SK-N-MC (cell line): ENCODE measurements at regions not wholly inside any gene's neighbourhood (a gene's known extent, or its start where the extent isn't known, plus 50 kb on each side); places are given as distances from the start of the nearest gene placed in this dataset.
"Not testable (repeated sequence)": the region's sequence is repeated elsewhere in the genome, so short reads cannot be mapped to it uniquely, and the experiment has no call there.

Experiments used
- DNase-seq: peaks from one replicate; pipeline ENCODE4 v3.0.0-alpha.2; 2011; ENCODE audit warnings: low read depth, low spot score
- H3K27ac ChIP-seq: fragments of 200-600 bp; sonication (generic); 2 replicates; pipeline ENCODE4 v1.5.1; 2016; ENCODE audit warnings: mixed run types
- H3K36me3 ChIP-seq: fragments of 200-600 bp; sonication (generic); 2 replicates; pipeline ENCODE4 v1.6.1; 2017; ENCODE audit warnings: antibody characterized with exemption, low read length, mixed read lengths; ENCODE audit not compliant: insufficient read depth
- H3K4me3 ChIP-seq: fragments of 200-600 bp; sonication (generic); 2 replicates; pipeline ENCODE4 v1.5.1; 2016
- H3K9ac ChIP-seq: fragments of 200-600 bp; sonication (generic); 2 replicates; pipeline ENCODE4 v1.8.0; 2017; ENCODE audit warnings: mixed run types, mixed read lengths; ENCODE audit not compliant: insufficient read length
- H3K9me3 ChIP-seq: fragments of 200-600 bp; sonication (generic); 2 replicates; pipeline ENCODE4 v1.6.1; 2017; ENCODE audit warnings: low read depth, mild to moderate bottlenecking, antibody characterized with exemption, low read length, moderate library complexity, mixed read lengths
- EZH2 ChIP-seq: fragments of 200-600 bp; sonication (generic); IDR thresholded peaks from one replicate; pipeline ENCODE4 v1.6.1; 2017; ENCODE audit warnings: antibody characterized with exemption
- FOXP2 ChIP-seq: optimal IDR thresholded peaks from 2 replicates; pipeline ENCODE3; 2011; ENCODE audit warnings: mild to moderate bottlenecking, moderate library complexity; ENCODE audit not compliant: insufficient read depth; ENCODE audit errors: extremely low read length, control extremely low read depth
- POLR2AphosphoS5 ChIP-seq: IDR thresholded peaks from 2 replicates; pipeline ENCODE4 v1.6.1; 2012; ENCODE audit warnings: mild to moderate bottlenecking, low read depth, low read length, borderline replicate concordance

- no peak overlapping the region for H3K9ac ChIP-seq
- TF ChIP-seq POLR2AphosphoS5, result no peak
- no peak for TF ChIP-seq EZH2
- TF ChIP-seq FOXP2, result no peak
- no peak for DNase-seq
- no peaks in the 10 kb centered on the region for H3K9me3 ChIP-seq
- no peak overlapping the region for H3K27ac ChIP-seq
- H3K4me3 ChIP-seq, result no peak overlapping the region
- H3K36me3 ChIP-seq, result no peaks in the 10 kb centered on the region
Observed at GRCh38 chr3:78293284-78293683, 1253.4 kb downstream of the ROBO2 start.

DNA sequence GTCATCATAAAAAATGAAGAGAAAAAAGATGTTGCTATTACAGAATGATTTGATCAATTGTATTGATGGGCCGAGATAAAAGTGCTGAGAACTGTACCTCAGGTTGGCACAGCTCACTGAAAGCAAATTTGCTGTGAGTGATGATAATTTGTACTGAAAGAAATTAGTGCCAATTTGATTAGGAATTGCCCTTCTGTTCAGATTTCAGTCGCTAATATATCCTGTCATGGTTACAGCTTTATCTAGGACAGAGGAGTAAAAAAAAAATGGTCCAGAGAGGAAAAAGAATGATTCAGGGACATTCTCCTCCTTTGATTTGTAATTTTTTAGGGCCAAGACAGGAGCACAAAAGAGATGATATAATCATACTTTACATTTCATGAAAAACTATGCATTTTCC lies 1264.2 kb downstream of the ROBO2 start:
- H3K27ac ChIP-seq, result no peak overlapping the region
- H3K9me3 ChIP-seq, result no peaks in the 10 kb centered on the region
- TF ChIP-seq POLR2AphosphoS5 (no peak), FOXP2 (no peak), EZH2 (no peak)
- DNase-seq, result no peak
- H3K4me3 ChIP-seq, result no peak overlapping the region
- no peaks in the 10 kb centered on the region for H3K36me3 ChIP-seq
- H3K9ac ChIP-seq, result no peak overlapping the region

DNA sequence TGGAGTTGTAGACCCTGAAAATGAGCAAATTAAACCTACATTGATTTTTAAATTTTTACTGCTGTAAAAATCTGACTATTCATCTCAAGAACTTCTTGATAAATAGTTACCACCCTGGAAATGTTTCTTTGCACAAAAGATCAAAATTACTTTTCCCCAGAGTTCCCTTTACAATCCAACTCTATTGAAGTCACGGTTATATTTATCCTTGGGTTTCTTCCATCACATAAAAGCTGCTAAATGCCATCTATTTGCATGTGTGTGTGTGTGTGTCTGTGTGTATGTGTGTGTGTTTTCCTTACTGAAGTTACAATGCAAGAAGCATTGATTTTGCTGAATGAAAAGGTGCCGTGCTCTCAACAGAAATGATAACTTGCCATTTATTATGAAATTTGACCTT lies 1273.0 kb downstream of the ROBO2 start:
- Histone ChIP-seq H3K4me3 (no peak overlapping the region), H3K27ac (no peak overlapping the region), H3K9me3 (no peaks in the 10 kb centered on the region), H3K36me3 (no peaks in the 10 kb centered on the region), H3K9ac (no peak overlapping the region)
- TF ChIP-seq FOXP2, result no peak
- no peak for TF ChIP-seq EZH2
- no peak for TF ChIP-seq POLR2AphosphoS5
- no peak for DNase-seq

- Histone ChIP-seq H3K4me3 (no peak overlapping the region), H3K9ac (no peak overlapping the region), H3K9me3 (no peaks in the 10 kb centered on the region), H3K27ac (no peak overlapping the region), H3K36me3 (no peaks in the 10 kb centered on the region)
- DNase-seq, result no peak
- TF ChIP-seq POLR2AphosphoS5 (no peak), FOXP2 (no peak), EZH2 (no peak)
Observed at GRCh38 chr3:78313332-78313731, 1273.4 kb downstream of the ROBO2 start.

DNA sequence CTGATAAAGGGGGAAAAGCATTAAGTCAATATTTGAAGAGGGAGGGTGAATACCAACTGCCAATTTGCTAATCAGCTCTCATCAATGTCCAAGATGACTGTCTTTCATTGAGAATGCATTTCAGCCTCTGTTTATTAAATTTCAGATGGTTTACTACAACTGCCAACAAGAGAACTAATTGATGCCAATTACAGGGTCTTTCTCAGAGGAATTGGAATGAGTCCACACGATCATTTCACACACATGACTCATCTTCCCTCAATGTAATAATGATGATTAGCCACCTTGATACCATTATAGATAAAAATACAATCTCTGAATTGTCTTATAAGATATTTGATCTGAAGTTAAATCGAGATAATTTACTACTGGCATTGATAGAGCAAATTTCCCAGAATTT lies 1274.4 kb downstream of the ROBO2 start:
- no peak for DNase-seq
- no peak overlapping the region for H3K4me3 ChIP-seq
- no peak overlapping the region for H3K9ac ChIP-seq
- no peaks in the 10 kb centered on the region for H3K9me3 ChIP-seq
- no peaks in the 10 kb centered on the region for H3K36me3 ChIP-seq
- no peak for TF ChIP-seq EZH2
- TF ChIP-seq POLR2AphosphoS5, result no peak
- TF ChIP-seq FOXP2, result no peak
- no peak overlapping the region for H3K27ac ChIP-seq

GRCh38 chr3:78317774-78318173 lies 1277.9 kb downstream of the ROBO2 start:
- H3K36me3 ChIP-seq, result no peaks in the 10 kb centered on the region
- H3K9ac ChIP-seq, result no peak overlapping the region
- no peak for TF ChIP-seq EZH2
- H3K9me3 ChIP-seq, result no peaks in the 10 kb centered on the region
- no peak overlapping the region for H3K27ac ChIP-seq
- no peak overlapping the region for H3K4me3 ChIP-seq
- DNase-seq, result no peak

GRCh38 chr3:78322780-78323179 lies 1282.9 kb downstream of the ROBO2 start:
- Histone ChIP-seq H3K9me3 (no peaks in the 10 kb centered on the region), H3K27ac (no peak overlapping the region), H3K9ac (no peak overlapping the region), H3K36me3 (no peaks in the 10 kb centered on the region), H3K4me3 (no peak overlapping the region)
- TF ChIP-seq FOXP2, result no peak
- no peak for TF ChIP-seq EZH2
- no peak for TF ChIP-seq POLR2AphosphoS5
- no peak for DNase-seq

GRCh38 chr3:78337801-78338211 lies 1297.9 kb downstream of the ROBO2 start:
- no peaks in the 10 kb centered on the region for H3K9me3 ChIP-seq
- peak overlapping the region; percentile 42; the same call in 1 of the 2 replicates for H3K4me3 ChIP-seq
- peak; percentile 34 for DNase-seq
- TF ChIP-seq POLR2AphosphoS5 (no peak), EZH2 (no peak), FOXP2 (no peak)
- peak overlapping the region; percentile 71 for H3K27ac ChIP-seq
- H3K9ac ChIP-seq, result no peak overlapping the region
- H3K36me3 ChIP-seq, result no peaks in the 10 kb centered on the region

DNA sequence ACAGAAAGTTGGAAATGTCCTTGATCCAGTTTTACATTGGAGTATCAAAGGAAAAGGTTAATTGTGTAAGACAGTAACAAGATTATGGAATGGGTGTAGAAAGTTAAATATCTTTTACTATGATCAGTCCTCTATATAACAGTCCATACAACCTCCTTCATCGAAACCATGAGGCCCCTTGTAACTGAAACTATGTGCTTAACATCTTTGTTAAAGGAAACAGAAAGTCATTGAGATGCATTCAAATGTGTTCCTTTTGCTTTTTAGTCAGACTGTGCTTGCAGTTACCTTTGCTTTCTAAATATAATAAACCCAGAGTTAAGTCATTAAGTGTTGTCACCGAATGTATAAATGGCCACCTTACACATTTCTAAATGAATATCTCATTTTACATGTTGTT lies 1298.5 kb downstream of the ROBO2 start:
- H3K27ac ChIP-seq, result peak overlapping the region; percentile 71
- no peak for DNase-seq
- peak overlapping the region; percentile 42; the same call in 1 of the 2 replicates for H3K4me3 ChIP-seq
- no peaks in the 10 kb centered on the region for H3K9me3 ChIP-seq
- TF ChIP-seq EZH2 (no peak), FOXP2 (no peak), POLR2AphosphoS5 (no peak)
- no peak overlapping the region for H3K9ac ChIP-seq
- no peaks in the 10 kb centered on the region for H3K36me3 ChIP-seq

DNA sequence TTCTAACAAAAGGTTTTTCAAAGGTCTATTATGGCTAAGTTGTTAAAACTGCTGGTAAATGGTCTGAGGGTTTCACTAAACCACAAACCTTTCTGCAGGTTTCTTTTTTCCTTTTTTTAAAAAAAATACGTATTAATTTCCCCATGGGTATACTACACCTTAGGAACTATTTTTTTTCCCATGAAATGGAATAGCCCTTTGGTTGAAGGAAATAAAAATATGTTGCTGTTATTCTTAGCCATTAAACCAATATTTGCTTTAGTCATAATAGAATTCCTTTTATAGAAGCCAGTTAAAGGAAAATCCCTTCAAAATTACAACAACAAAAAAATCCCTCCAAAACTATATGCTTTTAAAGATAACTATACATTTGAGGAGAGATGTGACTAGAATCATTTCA lies 1303.3 kb downstream of the ROBO2 start:
- DNase-seq, result no peak
- no peaks in the 10 kb centered on the region for H3K36me3 ChIP-seq
- H3K27ac ChIP-seq, result no peak overlapping the region
- H3K9me3 ChIP-seq, result no peaks in the 10 kb centered on the region
- no peak for TF ChIP-seq FOXP2
- TF ChIP-seq POLR2AphosphoS5, result no peak
- TF ChIP-seq EZH2, result no peak
- no peak overlapping the region for H3K4me3 ChIP-seq
- H3K9ac ChIP-seq, result no peak overlapping the region

- not testable (repeated sequence) for DNase-seq
Observed at GRCh38 chr3:78344267-78344666, 1304.4 kb downstream of the ROBO2 start.

More at GRCh38 chr3:78344267-78344666, 1304.4 kb downstream of the ROBO2 start:
- not testable (repeated sequence) for H3K4me3 ChIP-seq, H3K27ac ChIP-seq, H3K9ac ChIP-seq, H3K9me3 ChIP-seq, H3K36me3 ChIP-seq
